Endothelial cell of umbilical vein (primary cell): ENCODE measurements at regions not wholly inside any gene's neighbourhood (a gene's known extent, or its start where the extent isn't known, plus 50 kb on each side); places are given as distances from the start of the nearest gene placed in this dataset.

Experiments used
- BruUV-seq: library from RNA; stranded (reverse); fragments of 400-500 nt; replicated peaks from 2 replicates; lab custom pipeline; 2021; lab: Mats Ljungman, UMichigan
- CTCF ChIA-PET: fragments of 300-600, 350-600 bp; sonication (Branson Sonifier 250); formaldehyde crosslinking; loops from one replicate; lab custom pipeline; 2021; ENCODE audit warnings: antibody characterized with exemption, inconsistent platforms; lab: Charles Lee
- POLR2A ChIA-PET: fragments of 300-600, 350-600 bp; sonication (Branson Sonifier 250); formaldehyde crosslinking; loops from one replicate; lab custom pipeline; 2021; ENCODE audit warnings: antibody characterized with exemption, inconsistent platforms; lab: Charles Lee
- DNase-seq: peaks from one replicate; pipeline ENCODE4 v3.0.0-alpha.2; 2011; ENCODE audit warnings: low read depth, low spot score
- FAIRE-seq: peaks from 2 replicates; lab custom pipeline; 2011; peaks lifted over from hg19 to GRCh38; lab: Jason Lieb, UNC
- H2AFZ ChIP-seq: 2 replicates; pipeline ENCODE4 v1.6.0; 2012; ENCODE audit warnings: low read depth, low read length, control low read depth, inconsistent platforms
- H3K27ac ChIP-seq: 2 replicates; pipeline ENCODE4 v1.5.1; 2011; ENCODE audit warnings: low read depth, mild to moderate bottlenecking, control low read depth, low read length, moderate library complexity; ENCODE audit not compliant: insufficient read depth
- H3K27me3 ChIP-seq, 2 experiments: 2 replicates each; pipeline versions ENCODE4 v1.6.0 to v1.6.1; 2011; ENCODE audit warnings: low read length in 2 of 2, mixed read lengths in 1 of 2; ENCODE audit not compliant: control insufficient read depth in 2 of 2, insufficient read depth in 2 of 2
- H3K36me3 ChIP-seq, 2 experiments: 2 replicates in 1 of 2; 3 replicates in 1 of 2; pipeline ENCODE4 v1.5.1; 2011; ENCODE audit warnings: low read length in 2 of 2, mild to moderate bottlenecking in 1 of 2, moderate library complexity in 1 of 2; ENCODE audit not compliant: control insufficient read depth in 2 of 2, insufficient read depth in 2 of 2; ENCODE audit errors: extremely low read depth in 1 of 2
- H3K4me1 ChIP-seq: 3 replicates; pipeline ENCODE4 v1.5.1; 2011; ENCODE audit warnings: mild to moderate bottlenecking, low read length; ENCODE audit not compliant: control insufficient read depth, insufficient read depth; ENCODE audit errors: extremely low read depth
- H3K4me2 ChIP-seq: 2 replicates; pipeline ENCODE4 v1.6.1; 2011; ENCODE audit warnings: low read length, control low read depth, mixed read lengths; ENCODE audit not compliant: insufficient read depth
- H3K4me3 ChIP-seq, 3 experiments: fragments of 200-600 bp in 1 of 3; sonication (generic), shearing (Covaris generic) in 1 of 3; replicated peaks in 1 of 3; 2 replicates each; pipeline ENCODE4 v1.5.1; 2011 to 2016; ENCODE audit warnings: control low read depth in 3 of 3, low read length in 3 of 3, mild to moderate bottlenecking in 2 of 3, inconsistent platforms in 1 of 3, low read depth in 1 of 3, moderate library complexity in 1 of 3; ENCODE audit not compliant: insufficient read depth in 1 of 3
- H3K79me2 ChIP-seq: 2 replicates; pipeline ENCODE4 v1.6.0; 2012; ENCODE audit warnings: low read length, inconsistent platforms; ENCODE audit not compliant: control insufficient read depth, insufficient read depth
- H3K9ac ChIP-seq: replicated peaks from 2 replicates; pipeline ENCODE3; 2011; ENCODE audit warnings: low read length, control low read depth; ENCODE audit not compliant: insufficient read depth; ENCODE audit errors: extremely low read depth
- H3K9me1 ChIP-seq: replicated peaks from 3 replicates; pipeline ENCODE4 v1.6.0; 2011; ENCODE audit warnings: mild to moderate bottlenecking, low read length; ENCODE audit not compliant: control insufficient read depth, insufficient read depth; ENCODE audit errors: extremely low read depth
- H3K9me3 ChIP-seq: replicated peaks from 2 replicates; pipeline ENCODE4 v1.5.1; 2012; ENCODE audit warnings: low read length, inconsistent platforms; ENCODE audit not compliant: control insufficient read depth, insufficient read depth
- H4K20me1 ChIP-seq: replicated peaks from 2 replicates; pipeline ENCODE3; 2011; ENCODE audit warnings: mild to moderate bottlenecking, low read length; ENCODE audit not compliant: control insufficient read depth, insufficient read depth; ENCODE audit errors: extremely low read depth
- FOS ChIP-seq: IDR thresholded peaks from 2 replicates; pipeline ENCODE4 v1.6.1; 2011; ENCODE audit warnings: mild to moderate bottlenecking, low read length, moderate library complexity, borderline replicate concordance; ENCODE audit not compliant: insufficient read depth
- JUN ChIP-seq: IDR thresholded peaks from 2 replicates; pipeline ENCODE4 v1.6.1; 2011; ENCODE audit warnings: borderline replicate concordance, low read depth; ENCODE audit not compliant: insufficient read length, insufficient read depth
- MAX ChIP-seq: IDR thresholded peaks from 2 replicates; pipeline ENCODE4 v1.6.1; 2011; ENCODE audit not compliant: insufficient read depth, insufficient read length
- MYC ChIP-seq: IDR thresholded peaks from one replicate; pipeline ENCODE4 v1.6.1; 2011; ENCODE audit warnings: mild to moderate bottlenecking, low read depth, low read length
- POLR2A ChIP-seq: IDR thresholded peaks from 2 replicates; pipeline ENCODE4 v1.6.1; 2012; ENCODE audit warnings: low read depth, mild to moderate bottlenecking, control low read depth, low read length
- POLR2AphosphoS5 ChIP-seq: IDR thresholded peaks from 2 replicates; pipeline ENCODE4 v1.6.1; 2012; ENCODE audit warnings: low read depth, mild to moderate bottlenecking, control low read depth, low read length, moderate library complexity; ENCODE audit not compliant: insufficient read depth
- dilution Hi-C: fragments of 300-500 bp; cut with MboI; formaldehyde crosslinking; loops from one replicate; pipeline ENCODE4 v1.15.0; 2019; ENCODE audit warnings: low sequenced_read_pairs; ENCODE audit not compliant: extremely low pct_ligation_motif_present
- intact Hi-C: fragments of 100-400 bp; cut with micrococcal nuclease; formaldehyde crosslinking; loops from one replicate; pipeline ENCODE4 v1.10.0; 2022

GRCh38 chr14:49121246-49121645 is 464.9 kb downstream of the RPS29 start:
- no TSS peak for BruUV-seq
- TF ChIP-seq MAX (no peak), POLR2A (no peak), JUN (no peak), FOS (no peak), POLR2AphosphoS5 (no peak), MYC (no peak)
- H3K9me1 ChIP-seq: no peaks in the 10 kb centered on the region
- no peak overlapping the region for H3K4me2 ChIP-seq
- DNase-seq: no peak
- H3K9me3 ChIP-seq: peaks cover 3% of the 10 kb centered on the region
- POLR2A ChIA-PET: no interaction called here
- CTCF ChIA-PET: no interaction called here
- H2AFZ ChIP-seq: no peak overlapping the region
- dilution Hi-C loops: no loop called here
- H3K36me3 ChIP-seq: no peaks in the 10 kb centered on the region
- no peak overlapping the region for H3K9ac ChIP-seq
- no peak overlapping the region for H3K4me3 ChIP-seq
- FAIRE-seq: no peak
- no peaks in the 10 kb centered on the region for H3K79me2 ChIP-seq
- no peak overlapping the region for H3K27ac ChIP-seq
- no peaks in the 10 kb centered on the region for H4K20me1 ChIP-seq
- no peaks in the 10 kb centered on the region for H3K27me3 ChIP-seq
- intact Hi-C loops: no loop called here
- no peaks in the 10 kb centered on the region for H3K4me1 ChIP-seq

GRCh38 chr14:49114161-49114893 is 471.9 kb downstream of the RPS29 start:
- Histone ChIP-seq H3K4me3 (no peak overlapping the region), H3K4me1 (no peaks in the 10 kb centered on the region), H3K27ac (no peak overlapping the region), H3K9me3 (peaks cover 10% of the 10 kb centered on the region), H3K9ac (no peak overlapping the region), H4K20me1 (no peaks in the 10 kb centered on the region), H3K36me3 (no peaks in the 10 kb centered on the region), H3K4me2 (no peak overlapping the region), H3K9me1 (no peaks in the 10 kb centered on the region), H3K27me3 (no peaks in the 10 kb centered on the region), H3K79me2 (no peaks in the 10 kb centered on the region), H2AFZ (no peak overlapping the region)
- intact Hi-C loops (no loop called here), dilution Hi-C loops (no loop called here)
- DNase-seq (no peak), FAIRE-seq (no peak)
- ChIA-PET POLR2A (no interaction called here), CTCF (no interaction called here)
- BruUV-seq: no TSS peak
- TF ChIP-seq POLR2AphosphoS5: no peak
- no peak for TF ChIP-seq MAX
- no peak for TF ChIP-seq POLR2A
